Tibial nerve (tissue), 4 donors: ENCODE measurements at regions not wholly inside any gene's neighbourhood (a gene's known extent, or its start where the extent isn't known, plus 50 kb on each side); places are given as distances from the start of the nearest gene placed in this dataset.

Experiments
- DNase-seq, 2 donors: peaks; one replicate each; pipeline ENCODE4 v3.0.0-alpha.2; 2019; ENCODE audit warnings: low spot score in 2 of 2
- H3K27ac ChIP-seq, 4 donors: fragments of 200-600 bp; sonication (generic) in 3 of 4; one replicate each; pipeline ENCODE4 v1.5.1; 2017 to 2019; ENCODE audit warnings: mild to moderate bottlenecking in 1 of 4
- H3K27me3 ChIP-seq, 2 donors: fragments of 200-600 bp; sonication (generic) in 1 of 2; one replicate each; pipeline versions ENCODE4 v1.5.1 to v1.6.0; 2017 to 2019
- H3K36me3 ChIP-seq, 3 donors: fragments of 200-600 bp; sonication (generic); one replicate each; pipeline ENCODE4 v1.5.1; 2018 to 2019
- H3K4me1 ChIP-seq, 4 donors: fragments of 200-600 bp; sonication (generic) in 3 of 4; one replicate each; pipeline ENCODE4 v1.5.1; 2017 to 2019
- H3K4me3 ChIP-seq, 4 donors: fragments of 200-600 bp; sonication (generic) in 3 of 4; one replicate each; pipeline ENCODE4 v1.5.1; 2017 to 2019; ENCODE audit warnings: mild to moderate bottlenecking in 1 of 4, moderate library complexity in 1 of 4
- H3K9me3 ChIP-seq, 4 donors: fragments of 200-600 bp; sonication (generic) in 3 of 4; one replicate each; pipeline ENCODE4 v1.5.1; 2017 to 2019
- CTCF ChIP-seq, 5 experiments: fragments of 200-600 bp in 3 of 5; fragments of 450-650 bp in 2 of 5; sonication (generic) in 3 of 5; IDR thresholded peaks; one replicate each; pipeline ENCODE4 v1.5.1; 2016 to 2019; ENCODE audit warnings: antibody characterized with exemption in 5 of 5, mild to moderate bottlenecking in 3 of 5, moderate library complexity in 2 of 5
- EP300 ChIP-seq, 2 donors: sonication (generic); formaldehyde crosslinking; IDR thresholded peaks; one replicate each; pipeline ENCODE4 v1.6.1; 2017; ENCODE audit warnings: antibody characterized with exemption in 2 of 2, mild to moderate bottlenecking in 1 of 2
- POLR2A ChIP-seq, 2 donors: fragments of 450-650 bp; IDR thresholded peaks; one replicate each; pipeline ENCODE4 v1.6.1; 2017; ENCODE audit warnings: antibody characterized with exemption in 2 of 2, mild to moderate bottlenecking in 2 of 2, moderate library complexity in 2 of 2
- WGBS, 2 donors: methylation state at CpG; one replicate each; pipeline ENCODE4 v1.1.5; 2018; 5-methylcytosine and 5-hydroxymethylcytosine counted together

- DNase-seq, result no peak
- Histone ChIP-seq H3K36me3 (no peaks in the 10 kb centered on the region), H3K9me3 (peaks cover 0 to 16% (median 0%) of the 10 kb centered on the region in 4 donors), H3K4me1 (no peaks in the 10 kb centered on the region), H3K4me3 (no peak overlapping the region), H3K27me3 (no peaks in the 10 kb centered on the region), H3K27ac (no peak overlapping the region)
- TF ChIP-seq POLR2A (IDR thresholded peaks at IDR 0.05) (no peak), EP300 (IDR thresholded peaks at IDR 0.05) (no peak), CTCF (IDR thresholded peaks at IDR 0.05) (no peak)
- WGBS, 2 donors, result 53 to 68% methylated on average over 5 of the region's 5 CpGs
Measured at GRCh38 chr16:5482256-5482655, 384.7 kb upstream of the EEF2KMT start.

GRCh38 chr16:5480431-5481195 is 383.0 kb upstream of the EEF2KMT start:
- Histone ChIP-seq H3K4me1 (no peaks in the 10 kb centered on the region), H3K36me3 (no peaks in the 10 kb centered on the region), H3K9me3 (peaks cover 0 to 12% (median 0%) of the 10 kb centered on the region in 4 donors), H3K27ac (no peak overlapping the region), H3K4me3 (no peak overlapping the region), H3K27me3 (no peaks in the 10 kb centered on the region)
- WGBS, 2 donors, result 68 to 75% methylated on average over 7 of the region's 7 CpGs
- no peak for DNase-seq
- TF ChIP-seq CTCF (IDR thresholded peaks at IDR 0.05), result no peak
- no peak for TF ChIP-seq POLR2A (IDR thresholded peaks at IDR 0.05)
- no peak for TF ChIP-seq EP300 (IDR thresholded peaks at IDR 0.05)

- H3K4me1 ChIP-seq, result no peaks in the 10 kb centered on the region
- no peak for DNase-seq
- peaks cover 0 to 12% (median 0%) of the 10 kb centered on the region in 4 donors for H3K9me3 ChIP-seq
- TF ChIP-seq POLR2A (IDR thresholded peaks at IDR 0.05) (no peak), EP300 (IDR thresholded peaks at IDR 0.05) (no peak), CTCF (IDR thresholded peaks at IDR 0.05) (no peak)
- 12 to 13% methylated on average over 3 of the region's 3 CpGs for WGBS, 2 donors
- H3K27ac ChIP-seq, result no peak overlapping the region
- H3K27me3 ChIP-seq, result no peaks in the 10 kb centered on the region
- H3K36me3 ChIP-seq, result no peaks in the 10 kb centered on the region
- no peak overlapping the region for H3K4me3 ChIP-seq
Measured at GRCh38 chr16:5479926-5480325, 382.3 kb upstream of the EEF2KMT start.

- H3K36me3 ChIP-seq, result no peaks in the 10 kb centered on the region
- no peak for DNase-seq
- no peaks in the 10 kb centered on the region for H3K4me1 ChIP-seq
- no peak overlapping the region for H3K4me3 ChIP-seq
- H3K27ac ChIP-seq, result no peak overlapping the region
- no peak for TF ChIP-seq EP300 (IDR thresholded peaks at IDR 0.05)
- H3K9me3 ChIP-seq, result no peaks in the 10 kb centered on the region
- no peaks in the 10 kb centered on the region for H3K27me3 ChIP-seq
- 62 to 63% methylated on average over 7 of the region's 7 CpGs for WGBS, 2 donors
Measured at GRCh38 chr16:5478036-5478435, 380.4 kb upstream of the EEF2KMT start.

- Histone ChIP-seq H3K4me3 (no peak overlapping the region), H3K27ac (no peak overlapping the region), H3K4me1 (no peaks in the 10 kb centered on the region), H3K9me3 (no peaks in the 10 kb centered on the region), H3K27me3 (no peaks in the 10 kb centered on the region), H3K36me3 (no peaks in the 10 kb centered on the region)
- 69 to 71% methylated on average over 6 of the region's 6 CpGs for whole genome bisulfite sequencing, 2 donors
- TF ChIP-seq EP300 (IDR thresholded peaks at IDR 0.05), result no peak
- no peak for TF ChIP-seq CTCF (IDR thresholded peaks at IDR 0.05)
- no peak for TF ChIP-seq POLR2A (IDR thresholded peaks at IDR 0.05)
- DNase-seq, result no peak
Measured at GRCh38 chr16:5477251-5477650, 379.7 kb upstream of the EEF2KMT start.
